ENCODE measurements at regions not wholly inside any gene's neighbourhood (a gene's known extent, or its start where the extent isn't known, plus 50 kb on each side); places are given as distances from the start of the nearest gene placed in this dataset.

DNA sequence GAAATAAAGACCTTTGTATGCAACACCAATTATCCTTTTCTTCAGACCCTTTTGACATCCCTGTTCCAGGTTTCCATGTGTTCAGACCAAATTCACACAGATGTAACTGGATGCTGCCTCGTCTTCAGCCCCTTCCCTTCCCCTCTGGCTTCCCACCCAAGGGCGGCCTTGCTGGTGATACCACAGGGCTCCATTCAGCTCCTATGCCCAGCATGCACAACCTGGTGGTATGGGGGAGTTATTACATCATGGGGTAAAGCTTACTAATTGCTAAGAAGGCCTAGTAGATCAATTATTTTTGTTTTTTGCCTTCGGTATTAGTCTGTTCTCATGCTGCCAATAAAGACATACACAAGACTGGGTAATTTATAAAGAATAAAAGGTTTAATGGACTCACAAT, 317.0 kb upstream of the CXXC4 start:
- DNase-seq, result no peak

DNA sequence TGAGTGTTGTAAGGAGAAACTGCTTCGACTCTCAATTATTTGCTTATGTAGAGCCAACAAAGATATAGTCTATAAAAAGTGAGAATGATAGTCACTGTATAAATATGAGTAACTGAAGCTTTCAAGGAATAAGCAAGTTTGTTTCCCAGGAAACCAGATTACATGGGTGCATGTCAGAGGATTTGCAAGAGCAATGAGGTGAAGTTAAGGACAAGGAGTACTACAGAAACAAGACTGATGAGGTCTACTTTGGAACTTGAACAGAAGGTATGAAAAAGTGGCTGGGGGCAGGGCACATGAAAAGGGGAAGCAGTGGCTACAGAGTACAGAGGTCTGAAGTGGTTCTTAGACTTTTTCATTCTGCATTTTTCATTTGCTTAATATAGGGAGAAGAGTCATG, 321.0 kb upstream of the CXXC4 start:
- DNase-seq, result no peak

DNA sequence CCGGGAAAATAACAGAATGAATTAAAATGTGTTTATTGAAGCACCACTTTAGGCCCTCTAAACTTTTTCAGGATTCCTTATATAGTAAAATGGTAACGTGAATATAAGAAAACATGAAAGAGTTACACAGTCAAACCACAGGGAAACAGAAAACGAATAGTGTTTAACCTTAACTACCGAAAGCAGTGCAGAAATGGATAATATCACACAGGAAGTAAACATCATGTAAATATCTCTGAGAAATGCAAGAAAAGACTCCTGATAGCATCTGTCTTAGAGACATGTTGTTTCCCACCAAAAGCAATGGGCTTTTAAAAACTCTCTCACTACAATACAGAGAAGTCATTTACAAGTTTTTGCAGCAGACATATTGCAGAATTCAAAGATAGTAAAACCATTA, 323.9 kb upstream of the CXXC4 start:
- DNase-seq, result no peak

DNA sequence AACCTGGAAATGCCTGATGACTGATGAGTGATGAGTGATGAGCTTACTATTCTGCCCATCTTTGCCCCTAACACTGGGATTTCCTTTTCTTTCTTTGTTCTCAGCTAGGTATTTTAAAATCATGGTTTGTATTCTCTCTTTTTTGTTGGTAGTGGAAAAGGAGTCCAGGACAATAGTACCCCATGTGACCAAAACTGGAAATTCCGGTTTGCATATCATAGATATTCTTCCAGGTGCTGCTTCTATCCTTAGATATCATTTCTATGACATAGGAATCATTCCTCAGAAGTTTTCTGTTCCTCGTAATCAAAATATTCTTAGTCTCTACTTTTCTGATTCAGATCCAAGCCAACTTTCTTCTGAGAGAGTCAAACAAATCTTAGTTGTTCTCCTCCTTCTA, 320.5 kb upstream of the TET2 start:
- no peak for DNase-seq

DNA sequence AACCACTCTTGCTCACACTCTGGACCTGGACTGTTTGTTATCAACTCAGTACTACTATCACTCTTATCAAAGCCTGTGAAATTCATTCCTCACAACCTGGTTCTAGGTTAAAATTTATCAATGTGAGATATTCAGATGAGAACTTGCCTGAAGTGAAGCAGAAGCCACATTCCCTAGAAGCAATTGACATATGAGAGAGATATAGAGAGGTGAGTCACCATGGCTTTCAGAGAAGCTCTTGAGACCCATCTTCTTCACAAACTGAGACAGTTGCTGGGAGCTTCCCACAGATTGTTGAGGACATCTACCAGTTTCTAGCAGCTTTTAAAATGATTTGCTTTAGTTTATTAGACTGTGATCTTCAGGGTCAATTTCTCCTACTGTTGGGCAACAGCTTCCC, 316.9 kb upstream of the TET2 start:
- no peak for DNase-seq

DNA sequence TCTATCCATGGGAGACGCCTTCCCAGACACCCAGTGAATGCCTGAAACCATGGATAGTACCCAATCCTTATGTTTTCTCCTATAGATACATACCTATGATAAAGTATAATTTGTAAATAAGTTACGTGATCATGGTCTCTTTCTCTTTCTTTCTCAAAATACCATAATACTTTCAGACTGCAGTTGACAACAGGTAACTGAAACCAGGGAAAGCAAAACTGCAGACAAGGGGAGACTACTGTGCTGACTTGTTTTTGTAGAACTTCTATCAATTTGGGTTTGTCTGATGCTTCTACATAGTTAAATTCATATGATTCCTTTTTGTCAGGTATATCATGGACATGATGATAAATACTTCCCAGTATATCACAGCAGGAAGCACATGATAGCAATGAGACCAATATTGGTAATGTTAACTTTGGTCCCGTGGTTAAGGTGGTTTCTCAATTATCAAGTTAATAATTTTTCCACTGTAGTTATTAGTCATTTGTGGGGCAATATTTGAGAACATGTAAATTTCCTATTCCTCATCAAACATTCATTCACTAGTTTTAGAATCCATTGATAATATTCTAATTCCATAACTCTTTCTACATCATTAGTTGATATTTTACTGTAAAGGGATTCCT, 298.0 kb upstream of the TET2 start:
- no peak for DNase-seq

DNA sequence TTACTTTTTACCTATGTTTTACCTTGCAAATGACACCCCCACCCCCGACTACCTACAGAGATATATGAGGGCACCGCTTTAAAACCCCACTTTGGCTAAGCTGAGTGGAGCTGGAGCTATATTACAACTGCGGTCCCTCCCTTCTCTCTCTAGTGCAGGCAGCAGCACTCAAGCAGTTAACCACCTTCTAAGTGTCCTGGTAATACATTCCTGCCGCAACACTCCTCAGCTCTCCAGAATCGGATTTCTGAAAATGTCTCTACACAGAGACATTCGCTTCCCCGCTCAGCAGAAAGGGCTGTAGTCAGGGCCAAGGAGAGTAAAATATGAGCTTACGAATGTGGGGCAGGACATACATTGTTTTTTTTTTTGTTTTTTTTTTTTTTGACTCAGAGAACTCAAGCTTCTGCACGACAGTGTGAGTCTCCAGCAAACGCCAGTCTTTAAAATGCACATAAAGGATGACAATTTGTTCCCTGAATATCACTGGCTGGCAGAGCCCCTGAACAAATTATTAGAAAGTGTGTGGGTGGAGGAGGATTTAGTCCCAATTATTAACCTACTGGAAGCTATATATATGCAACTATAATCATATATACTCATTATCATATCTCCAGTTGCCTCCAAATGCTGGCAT, 287.0 kb upstream of the TET2 start:
- DNase-seq, result no peak

DNA sequence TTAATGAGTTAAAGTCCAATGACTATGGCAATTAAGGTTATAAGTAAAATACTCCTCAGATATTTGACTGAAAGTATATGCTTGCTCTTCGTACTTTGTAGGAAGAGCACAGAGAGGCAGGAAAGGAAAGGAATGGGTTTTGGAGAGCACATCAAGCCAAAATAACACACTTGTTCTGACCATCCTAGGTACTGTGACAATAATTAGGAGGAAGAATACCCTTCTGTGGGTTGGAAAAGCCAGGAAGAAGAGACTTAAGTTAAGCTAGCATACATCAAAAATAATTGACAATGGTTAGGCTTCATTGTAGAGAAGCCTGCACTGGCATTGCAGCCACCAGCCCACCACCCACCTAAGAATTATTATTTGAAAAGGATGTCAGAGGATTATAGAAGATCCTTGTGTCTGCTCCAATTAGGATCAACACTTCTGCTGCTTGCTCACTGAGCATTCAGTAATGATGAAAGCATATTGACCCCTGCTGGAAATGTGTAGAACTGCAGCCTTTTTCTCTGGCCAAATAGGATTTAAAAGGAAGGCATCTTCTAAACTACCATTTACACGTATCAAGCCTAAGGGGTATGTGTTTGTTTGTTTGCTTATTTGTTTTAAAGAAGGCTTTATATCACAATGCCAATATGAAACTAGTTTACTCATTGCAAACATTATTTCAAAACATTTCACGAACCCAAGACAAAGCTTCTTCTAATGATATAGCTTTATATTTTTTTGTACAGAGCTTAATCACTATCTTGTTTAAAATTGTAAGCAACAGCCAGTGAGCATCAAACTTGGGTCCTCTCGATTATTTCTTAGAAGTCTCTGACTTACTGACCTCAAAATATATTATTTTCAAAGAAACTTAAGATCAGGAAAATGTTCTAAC, 286.2 kb upstream of the TET2 start:
- DNase-seq, result peak; percentile 0

DNA sequence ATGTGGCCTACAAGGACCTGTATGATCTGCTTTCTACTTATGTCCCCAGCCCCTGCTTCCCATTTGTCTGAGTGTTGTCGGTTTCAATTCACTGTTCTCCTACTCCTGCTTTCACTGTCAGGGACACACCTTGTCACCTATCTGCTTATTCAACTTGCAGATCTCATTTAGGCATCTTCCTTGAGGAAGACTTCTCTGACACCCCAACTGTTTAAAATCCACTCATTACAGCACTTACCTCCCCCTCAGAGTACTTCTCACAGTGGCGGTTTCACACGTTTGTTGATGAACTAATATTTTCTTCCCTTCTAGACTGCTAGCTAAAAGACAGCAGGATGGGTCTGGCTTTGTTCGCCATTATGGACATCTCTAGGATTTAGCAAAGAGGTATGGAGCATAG, 279.9 kb upstream of the TET2 start:
- DNase-seq, result no peak

DNA sequence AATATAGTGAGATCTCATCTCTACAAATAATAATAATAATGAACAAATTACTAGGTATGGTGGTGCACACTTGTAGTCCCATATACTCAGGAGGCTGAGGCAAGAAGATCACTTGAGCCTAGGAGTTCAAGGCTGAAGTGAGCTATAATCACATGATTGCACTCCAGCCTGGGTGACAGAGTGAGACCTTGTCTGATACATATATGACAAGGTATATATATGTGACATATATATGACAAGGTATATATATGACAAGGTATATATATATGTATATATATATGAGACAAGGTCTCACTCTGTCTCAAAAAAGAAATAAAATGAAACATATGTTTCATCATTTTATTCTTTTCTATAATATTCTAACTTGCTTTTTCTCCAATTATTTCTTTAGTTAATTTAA, 278.1 kb upstream of the TET2 start:
- DNase-seq, result no peak

DNA sequence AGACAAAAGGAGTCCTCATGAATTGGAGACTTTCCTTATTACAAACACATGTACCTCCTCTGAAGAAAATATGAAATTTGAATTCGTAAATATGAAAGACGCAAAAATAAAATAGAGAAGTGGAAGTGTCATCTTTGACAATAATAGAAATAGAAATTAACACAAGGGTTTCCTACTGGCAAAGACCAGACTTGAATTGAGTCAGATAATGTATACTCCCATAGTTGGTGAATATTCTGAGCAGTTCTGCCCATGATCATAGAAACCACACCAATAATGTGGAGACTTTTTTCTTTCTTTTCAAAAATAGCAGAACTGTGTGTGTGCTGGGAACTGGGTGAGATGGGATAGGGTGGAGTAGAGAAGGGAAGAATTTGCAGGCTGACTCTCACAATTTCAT, 277.7 kb upstream of the TET2 start:
- DNase-seq, result no peak

DNA sequence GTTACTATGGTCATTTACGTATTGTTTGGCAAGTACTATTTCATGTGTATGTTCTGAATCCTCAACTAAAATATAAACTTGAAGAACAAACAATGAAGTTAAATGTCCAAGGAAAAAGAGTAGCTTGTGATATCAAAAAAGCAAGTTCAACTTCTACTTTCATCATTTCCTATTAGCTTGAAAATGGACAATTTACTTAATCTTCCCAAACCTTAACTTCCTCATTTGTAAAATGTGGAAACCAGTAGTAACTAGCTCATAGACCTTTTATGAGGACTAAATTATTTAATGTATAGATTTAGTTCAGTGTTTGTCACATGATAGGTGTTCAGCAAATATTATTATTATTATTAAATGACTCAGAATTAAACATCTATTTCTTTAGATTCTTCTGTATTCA, 276.8 kb upstream of the TET2 start:
- no peak for DNase-seq

DNA sequence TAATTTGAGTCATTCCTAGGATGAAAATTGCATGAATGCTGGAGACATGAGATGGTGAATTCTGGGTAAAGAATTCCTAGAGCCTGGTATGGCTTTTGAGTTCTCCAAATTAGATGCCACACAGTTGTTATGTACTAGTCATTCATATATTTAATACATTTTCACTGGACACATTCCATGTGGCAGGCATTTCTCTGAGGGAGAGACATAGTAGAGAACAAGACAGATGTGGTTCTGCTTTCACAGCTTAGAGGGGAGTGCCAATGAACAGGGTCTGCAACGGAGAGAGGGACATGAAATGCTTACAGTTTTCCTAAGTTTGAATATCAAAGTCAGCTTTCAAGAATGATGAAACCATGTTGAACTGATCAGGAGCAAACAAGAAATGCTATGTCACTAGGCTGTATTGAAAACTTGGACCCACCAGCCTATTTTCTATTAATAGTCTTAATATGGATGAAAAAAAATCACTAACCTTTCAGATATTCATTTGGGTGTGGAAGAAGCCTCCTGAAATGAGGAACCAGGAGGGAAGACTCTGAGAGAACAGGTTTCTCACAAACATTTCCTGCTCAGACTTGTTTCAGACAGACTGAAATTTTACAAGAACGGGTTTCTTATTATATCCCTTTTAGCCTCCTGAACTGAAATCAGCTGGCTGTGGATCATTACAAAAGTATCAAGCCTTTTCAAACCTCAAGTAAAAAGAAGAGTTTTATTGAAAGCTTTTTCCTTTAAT, 276.0 kb upstream of the TET2 start:
- no peak for DNase-seq

DNA sequence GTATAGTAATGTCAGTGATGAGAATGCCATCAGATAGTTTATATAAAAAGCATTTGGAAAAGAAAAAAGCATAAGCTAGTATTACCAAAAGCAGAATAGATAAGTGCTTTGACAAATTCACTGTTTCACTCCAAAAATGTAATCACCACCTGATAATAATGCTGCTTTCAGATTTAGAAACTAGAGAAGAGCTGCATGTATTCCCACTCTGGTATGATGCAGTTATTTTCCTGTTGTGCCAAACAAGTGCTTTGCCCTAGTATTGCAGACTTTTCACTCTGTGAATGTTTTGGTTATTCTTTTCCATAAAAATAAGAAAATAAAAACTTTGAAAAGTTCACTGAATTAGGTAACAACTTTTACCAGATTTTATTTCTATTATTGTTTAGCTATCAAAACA, 267.7 kb upstream of the TET2 start:
- no peak for DNase-seq

DNA sequence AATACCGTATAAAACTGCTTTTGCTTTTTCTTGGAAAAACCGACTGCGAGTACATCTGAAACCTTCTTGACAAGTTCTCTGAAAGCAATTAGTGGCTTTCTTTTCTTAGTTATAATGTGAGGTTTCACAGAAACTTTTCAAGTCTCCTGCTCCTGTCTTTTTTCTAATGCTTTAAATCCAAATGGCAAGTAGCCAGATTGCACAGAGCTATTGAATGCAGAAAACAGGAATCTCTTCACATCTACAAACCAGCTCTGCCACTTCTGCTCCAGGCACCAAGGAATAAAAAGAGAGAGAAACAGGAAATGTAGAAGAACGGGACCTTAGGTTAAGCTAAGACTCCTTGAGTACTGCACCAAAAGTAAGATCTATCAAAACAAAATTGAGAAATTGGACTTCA, 267.3 kb upstream of the TET2 start:
- DNase-seq, result no peak

DNA sequence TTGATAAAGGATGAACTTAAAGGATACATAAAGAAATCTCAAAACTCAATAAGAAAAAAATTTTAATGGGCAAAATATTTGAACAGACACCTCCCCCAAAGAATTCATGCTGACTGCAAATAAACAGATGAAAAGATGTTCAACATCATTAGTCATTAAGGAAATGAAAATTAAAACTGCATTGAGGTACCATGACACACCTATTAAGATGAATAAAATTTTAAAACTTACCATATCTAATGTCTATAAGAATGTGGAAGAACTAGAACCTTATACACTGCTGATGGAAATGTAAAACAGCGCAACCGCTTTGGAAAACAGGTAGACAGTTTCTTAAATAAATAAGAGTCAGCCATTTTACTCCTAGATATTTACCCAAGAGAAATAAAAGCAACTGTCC, 266.8 kb upstream of the TET2 start:
- DNase-seq, result no peak

DNA sequence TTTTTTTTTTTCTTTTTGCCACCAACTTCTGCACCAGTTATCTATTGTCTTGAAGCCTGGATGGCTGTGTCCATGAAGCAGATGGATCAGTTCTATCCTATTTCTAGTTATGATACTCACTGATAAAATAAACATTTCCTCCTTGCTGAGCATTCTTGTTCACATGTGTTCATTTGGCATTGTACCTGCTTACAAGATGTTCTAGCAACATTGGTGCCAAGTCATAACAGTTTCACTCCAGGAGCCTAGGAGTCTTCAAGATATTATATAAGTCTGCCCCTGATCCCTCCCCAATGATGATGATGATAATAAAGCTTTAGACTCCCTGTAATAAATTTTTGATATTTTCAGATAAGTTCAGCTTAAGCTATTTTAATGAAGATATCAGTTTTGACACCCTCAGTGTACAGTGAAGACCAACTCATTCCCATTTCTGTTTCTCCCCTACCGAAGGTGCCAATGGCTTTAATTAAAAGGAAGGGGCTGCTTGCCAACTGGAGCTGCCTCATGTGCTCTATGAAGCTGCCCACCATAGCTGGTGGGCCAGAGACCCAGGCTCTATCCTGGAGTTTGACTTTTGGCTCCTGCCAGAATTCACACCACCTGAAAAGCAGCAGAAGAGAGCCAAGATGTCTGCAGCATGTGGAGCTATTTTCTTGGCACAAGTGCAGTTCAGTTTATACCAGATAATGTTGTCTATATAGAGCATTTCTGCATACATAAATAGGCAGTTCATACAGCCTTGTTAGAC, 265.4 kb upstream of the TET2 start:
- DNase-seq, result no peak

DNA sequence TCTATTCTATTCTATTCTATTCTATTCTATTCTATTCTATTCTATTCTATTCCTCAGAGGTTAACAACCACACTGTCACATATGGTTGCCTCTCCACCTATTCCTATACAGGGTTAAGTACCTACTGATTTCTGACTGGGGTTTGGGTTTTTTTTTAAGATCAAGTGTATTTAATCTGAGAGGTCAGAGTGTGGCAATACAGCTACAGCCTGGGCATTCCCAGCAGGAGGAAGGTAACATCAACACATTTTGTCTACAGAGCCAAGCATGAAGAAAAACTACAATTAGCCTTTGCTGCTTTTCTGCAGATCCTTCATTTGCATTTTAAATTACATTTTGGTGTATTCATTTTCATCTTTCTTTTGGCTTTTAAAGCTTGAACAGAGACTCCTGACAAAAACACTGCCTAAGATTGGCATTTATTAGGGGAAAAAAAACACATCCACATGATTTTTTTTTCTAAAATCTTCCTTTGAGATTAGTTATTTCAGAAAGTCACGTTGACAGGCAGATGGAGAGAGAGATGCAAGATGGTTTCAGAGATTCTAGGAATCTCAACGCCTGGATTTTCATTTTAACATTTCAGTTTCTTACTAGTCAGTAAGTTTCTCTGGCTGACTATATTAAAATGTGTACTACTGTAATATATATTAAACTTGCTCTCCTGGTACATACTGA, 255.9 kb upstream of the TET2 start:
- DNase-seq, result no peak

DNA sequence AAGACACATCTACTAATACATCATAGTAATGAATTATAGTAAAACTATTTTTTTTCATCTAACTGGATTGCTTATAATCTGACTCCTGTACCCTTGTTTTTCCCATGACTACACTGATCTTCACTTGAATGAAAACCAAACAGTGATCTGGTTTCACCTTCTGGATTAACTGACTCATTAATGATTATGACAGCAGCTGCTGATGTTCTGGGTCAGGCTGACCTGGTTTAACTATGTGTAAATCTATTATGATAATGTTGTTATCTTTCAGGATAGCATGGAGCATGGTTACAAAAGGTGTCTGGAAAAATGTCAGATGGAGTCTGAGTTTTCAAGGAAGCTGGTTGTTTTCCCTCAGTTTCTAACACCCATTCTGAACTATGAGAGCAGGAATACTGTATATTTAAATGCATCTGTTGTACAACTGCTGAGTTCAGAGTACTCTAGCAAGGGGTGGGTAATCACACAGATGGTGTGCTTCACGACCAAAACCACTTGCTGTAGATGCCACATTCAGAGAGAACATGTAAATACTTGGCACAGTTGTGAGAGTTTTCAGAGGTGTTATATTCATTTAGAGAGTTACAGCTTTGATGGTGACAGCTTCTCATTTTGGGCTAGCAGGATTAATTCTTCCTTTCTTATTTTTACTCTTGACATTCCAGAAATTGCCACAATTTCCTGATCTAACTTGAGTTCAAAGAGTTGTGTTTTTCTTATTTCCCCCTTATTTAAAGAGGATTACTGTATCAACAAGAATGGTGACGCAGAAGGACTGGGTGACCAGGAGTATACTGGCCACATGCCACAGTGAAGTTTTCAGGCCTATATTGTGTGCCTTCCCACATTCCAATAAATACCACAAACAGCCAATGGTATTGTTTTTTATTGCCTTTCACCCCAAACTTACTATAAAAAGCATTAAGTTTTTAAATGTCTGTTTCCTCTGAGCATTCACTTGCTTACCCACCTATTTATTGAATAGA, 249.7 kb upstream of the TET2 start:
- DNase-seq, result no peak

DNA sequence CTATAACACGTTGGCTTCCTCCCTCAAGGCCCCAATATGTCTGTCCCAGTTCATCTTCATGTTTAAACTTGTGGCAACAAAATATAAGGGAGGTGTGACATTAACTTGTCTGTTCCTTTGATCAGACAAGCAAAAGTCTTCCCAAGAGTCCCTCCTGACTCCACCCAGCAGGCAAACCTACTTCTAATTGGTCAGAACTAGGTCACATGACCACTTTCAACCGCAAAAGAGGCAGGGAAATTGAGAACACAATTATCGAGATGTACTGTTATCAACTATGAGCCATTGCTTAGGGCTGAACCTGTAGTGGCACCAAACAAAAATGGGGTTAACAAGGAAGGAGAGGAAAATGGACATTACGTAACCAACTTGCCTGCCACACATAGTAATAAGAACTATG, 246.8 kb upstream of the TET2 start:
- DNase-seq, result no peak

DNA sequence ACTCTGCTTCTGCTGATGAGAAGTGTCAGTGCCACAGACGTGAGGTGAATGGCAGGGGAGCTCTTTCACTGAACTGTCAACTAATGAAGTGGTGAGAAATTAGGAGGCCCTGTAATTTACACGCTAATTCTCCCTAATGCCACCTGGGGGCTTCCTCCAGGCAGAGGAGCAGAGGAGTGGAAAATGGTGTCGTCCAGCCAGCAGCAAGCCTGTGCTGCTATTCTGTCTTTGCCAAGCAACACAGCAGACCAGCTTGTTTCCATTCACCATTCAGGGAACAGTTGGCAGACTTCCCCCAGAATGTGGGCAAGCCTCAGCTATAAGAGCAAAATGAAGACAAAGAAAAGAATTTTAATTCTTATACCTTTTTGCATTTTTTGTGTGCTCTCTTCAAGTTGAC, 245.2 kb upstream of the TET2 start:
- no peak for DNase-seq
